A549 (cell line): ENCODE measurements at regions not wholly inside any gene's neighbourhood (a gene's known extent, or its start where the extent isn't known, plus 50 kb on each side); places are given as distances from the start of the nearest gene placed in this dataset.

Experiments used
- JUNB ChIP-seq: fragments of >200 bp; sonication (Bioruptor Twin); formaldehyde crosslinking; IDR thresholded peaks from 2 replicates; pipeline ENCODE4 v1.6.1; 2016
- POLR2A ChIP-seq: IDR thresholded peaks from 2 replicates; pipeline ENCODE4 v1.6.1; 2012; ENCODE audit warnings: mild to moderate bottlenecking, low read length
- RAD21 ChIP-seq, 2 experiments: fragments of >200 bp in 1 of 2; sonication (Bioruptor Twin) in 1 of 2; formaldehyde crosslinking in 1 of 2; IDR thresholded peaks in 1 of 2; conservative IDR thresholded peaks in 1 of 2; 2 replicates in 1 of 2; 3 replicates in 1 of 2; pipeline ENCODE4 v1.6.1; 2012 to 2018; ENCODE audit warnings: inconsistent platforms in 1 of 2
- RFX5 ChIP-seq: fragments of 450-650 bp; IDR thresholded peaks from 2 replicates; pipeline ENCODE4 v1.7.1; 2014; ENCODE audit warnings: antibody characterized with exemption, mild to moderate bottlenecking, moderate library complexity
- TF ChIP-seq, protein P1 (sequence below): fragments of >200 bp; sonication (Bioruptor Twin); formaldehyde crosslinking; IDR thresholded peaks from 3 replicates; pipeline ENCODE4 v1.5.1; 2016
- TF ChIP-seq, protein P2 (sequence below): IDR thresholded peaks from 2 replicates; pipeline ENCODE4 v1.6.1; 2012

GRCh38 chr5:57900381-57900944 lies 417.9 kb upstream of the ACTBL2 start:
- TF ChIP-seq, protein P1, sequence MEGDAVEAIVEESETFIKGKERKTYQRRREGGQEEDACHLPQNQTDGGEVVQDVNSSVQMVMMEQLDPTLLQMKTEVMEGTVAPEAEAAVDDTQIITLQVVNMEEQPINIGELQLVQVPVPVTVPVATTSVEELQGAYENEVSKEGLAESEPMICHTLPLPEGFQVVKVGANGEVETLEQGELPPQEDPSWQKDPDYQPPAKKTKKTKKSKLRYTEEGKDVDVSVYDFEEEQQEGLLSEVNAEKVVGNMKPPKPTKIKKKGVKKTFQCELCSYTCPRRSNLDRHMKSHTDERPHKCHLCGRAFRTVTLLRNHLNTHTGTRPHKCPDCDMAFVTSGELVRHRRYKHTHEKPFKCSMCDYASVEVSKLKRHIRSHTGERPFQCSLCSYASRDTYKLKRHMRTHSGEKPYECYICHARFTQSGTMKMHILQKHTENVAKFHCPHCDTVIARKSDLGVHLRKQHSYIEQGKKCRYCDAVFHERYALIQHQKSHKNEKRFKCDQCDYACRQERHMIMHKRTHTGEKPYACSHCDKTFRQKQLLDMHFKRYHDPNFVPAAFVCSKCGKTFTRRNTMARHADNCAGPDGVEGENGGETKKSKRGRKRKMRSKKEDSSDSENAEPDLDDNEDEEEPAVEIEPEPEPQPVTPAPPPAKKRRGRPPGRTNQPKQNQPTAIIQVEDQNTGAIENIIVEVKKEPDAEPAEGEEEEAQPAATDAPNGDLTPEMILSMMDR = no peak
- TF ChIP-seq RAD21 (conservative IDR thresholded peaks at IDR 0.05 in 1 of 2, IDR thresholded peaks at IDR 0.05 in 1 of 2) (no peak), RFX5 (no peak), POLR2A (no peak), JUNB (no peak)
- TF ChIP-seq, protein P2, sequence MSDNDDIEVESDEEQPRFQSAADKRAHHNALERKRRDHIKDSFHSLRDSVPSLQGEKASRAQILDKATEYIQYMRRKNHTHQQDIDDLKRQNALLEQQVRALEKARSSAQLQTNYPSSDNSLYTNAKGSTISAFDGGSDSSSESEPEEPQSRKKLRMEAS = no peak
